ENCODE measurements at regions not wholly inside any gene's neighbourhood (a gene's known extent, or its start where the extent isn't known, plus 50 kb on each side); places are given as distances from the start of the nearest gene placed in this dataset.

GRCh38 chr1:24266398-24266941 is 52.7 kb upstream of the GRHL3 start:
- Histone ChIP-seq H3K36me3 (replicated peaks in 1 of 2; ENCODE audit: control extremely low read depth in 1 of 2, control insufficient read depth in 1 of 2, extremely low read depth in 1 of 2, insufficient read depth in 2 of 2, low read length in 1 of 2) (no peaks in the 10 kb centered on the region), H3K9ac (ENCODE audit: low read length) (no peak overlapping the region), H3K4me3 (ENCODE audit: control extremely low read depth in 1 of 5, extremely low read depth in 1 of 5, insufficient read depth in 1 of 5, low read depth in 2 of 5, low read length in 4 of 5) (no peak overlapping the region), H3K4me1 (ENCODE audit: control insufficient read depth in 2 of 2, insufficient read depth in 2 of 2, low read length in 2 of 2) (no peaks in the 10 kb centered on the region), H4K20me1 (ENCODE audit: control insufficient read depth, insufficient read depth, low read length, poor library complexity, severe bottlenecking) (no peaks in the 10 kb centered on the region), H3K9me3 (ENCODE audit: control extremely low read depth in 1 of 3, control insufficient read depth in 2 of 3, insufficient read depth in 1 of 3, low read length in 2 of 3) (peaks cover 0 to 7% (median 1%) of the 10 kb centered on the region in 3 donors), H2AFZ (ENCODE audit: insufficient read depth, low read depth, low read length, poor library complexity, severe bottlenecking) (no peak overlapping the region), H3K79me2 (ENCODE audit: control insufficient read depth, insufficient read depth, low read length) (no peaks in the 10 kb centered on the region), H3K4me2 (replicated peaks; ENCODE audit: low read depth, low read length, poor library complexity, severe bottlenecking) (no peak overlapping the region), H3K27me3 (replicated peaks in 1 of 4; ENCODE audit: control extremely low read depth in 1 of 4, control insufficient read depth in 3 of 4, insufficient read depth in 4 of 4, low read length in 3 of 4) (peaks cover 0 to 2% (median 0%) of the 10 kb centered on the region in 4 experiments), H3K27ac (ENCODE audit: low read length in 2 of 2) (no peak overlapping the region)
- H3K27me3 Mint-ChIP-seq = peaks cover 12% of the 10 kb centered on the region
- no peaks in the 10 kb centered on the region for H3K4me1 Mint-ChIP-seq
- no peak for DNase-seq
- CTCF ChIA-PET = interaction anchor here (0.9 kb wide), 1 partner anchor 10 kb away, joined by 3 read pairs; no protein-coding TSS in a partner anchor
- no peak for ATAC-seq (ENCODE audit: low read depth)
- no peak for TF ChIP-seq EZH2 (IDR thresholded peaks at IDR 0.05; ENCODE audit: borderline replicate concordance, insufficient read depth, low read depth, low read length, poor library complexity, severe bottlenecking)
- TF ChIP-seq, protein P1, sequence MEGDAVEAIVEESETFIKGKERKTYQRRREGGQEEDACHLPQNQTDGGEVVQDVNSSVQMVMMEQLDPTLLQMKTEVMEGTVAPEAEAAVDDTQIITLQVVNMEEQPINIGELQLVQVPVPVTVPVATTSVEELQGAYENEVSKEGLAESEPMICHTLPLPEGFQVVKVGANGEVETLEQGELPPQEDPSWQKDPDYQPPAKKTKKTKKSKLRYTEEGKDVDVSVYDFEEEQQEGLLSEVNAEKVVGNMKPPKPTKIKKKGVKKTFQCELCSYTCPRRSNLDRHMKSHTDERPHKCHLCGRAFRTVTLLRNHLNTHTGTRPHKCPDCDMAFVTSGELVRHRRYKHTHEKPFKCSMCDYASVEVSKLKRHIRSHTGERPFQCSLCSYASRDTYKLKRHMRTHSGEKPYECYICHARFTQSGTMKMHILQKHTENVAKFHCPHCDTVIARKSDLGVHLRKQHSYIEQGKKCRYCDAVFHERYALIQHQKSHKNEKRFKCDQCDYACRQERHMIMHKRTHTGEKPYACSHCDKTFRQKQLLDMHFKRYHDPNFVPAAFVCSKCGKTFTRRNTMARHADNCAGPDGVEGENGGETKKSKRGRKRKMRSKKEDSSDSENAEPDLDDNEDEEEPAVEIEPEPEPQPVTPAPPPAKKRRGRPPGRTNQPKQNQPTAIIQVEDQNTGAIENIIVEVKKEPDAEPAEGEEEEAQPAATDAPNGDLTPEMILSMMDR (IDR thresholded peaks at IDR 0.05) = no peak
- H3K27ac Mint-ChIP-seq = no peak overlapping the region
- intact Hi-C loops (cut with micrococcal nuclease) = no loop called here
- WGBS (ENCODE audit: insufficient coverage) = 75% methylated on average over 4 of the region's 9 CpGs
- no peaks in the 10 kb centered on the region for H3K9me3 Mint-ChIP-seq (ENCODE audit: insufficient read depth)
- POLR2A ChIA-PET = no interaction called here
- no peak overlapping the region for H3K4me3 Mint-ChIP-seq

GRCh38 chr1:24263746-24264145 is 55.4 kb upstream of the GRHL3 start:
- H3K36me3 ChIP-seq (replicated peaks in 1 of 2; ENCODE audit: control extremely low read depth in 1 of 2, control insufficient read depth in 1 of 2, extremely low read depth in 1 of 2, insufficient read depth in 2 of 2, low read length in 1 of 2) = no peaks in the 10 kb centered on the region
- H3K27ac Mint-ChIP-seq = no peak overlapping the region
- H3K4me3 Mint-ChIP-seq = no peak overlapping the region
- H3K27me3 Mint-ChIP-seq = peaks cover 13% of the 10 kb centered on the region
- H3K4me2 ChIP-seq (replicated peaks; ENCODE audit: low read depth, low read length, poor library complexity, severe bottlenecking) = no peak overlapping the region
- TF ChIP-seq EZH2 (IDR thresholded peaks at IDR 0.05; ENCODE audit: borderline replicate concordance, insufficient read depth, low read depth, low read length, poor library complexity, severe bottlenecking) = no peak
- TF ChIP-seq, protein P1 (IDR thresholded peaks at IDR 0.05) = no peak
- H3K27me3 ChIP-seq (replicated peaks in 1 of 4; ENCODE audit: control extremely low read depth in 1 of 4, control insufficient read depth in 3 of 4, insufficient read depth in 4 of 4, low read length in 3 of 4) = peaks cover 0 to 2% (median 0%) of the 10 kb centered on the region in 4 experiments
- no peaks in the 10 kb centered on the region for H3K4me1 Mint-ChIP-seq
- H3K4me1 ChIP-seq (ENCODE audit: control insufficient read depth in 2 of 2, insufficient read depth in 2 of 2, low read length in 2 of 2) = no peaks in the 10 kb centered on the region
- no peak for ATAC-seq (ENCODE audit: low read depth)
- H3K4me3 ChIP-seq (ENCODE audit: control extremely low read depth in 1 of 5, extremely low read depth in 1 of 5, insufficient read depth in 1 of 5, low read depth in 2 of 5, low read length in 4 of 5) = no peak overlapping the region
- no peaks in the 10 kb centered on the region for H3K9me3 Mint-ChIP-seq (ENCODE audit: insufficient read depth)
- no peak for DNase-seq
- intact Hi-C loops (cut with micrococcal nuclease) = no loop called here
- no peak overlapping the region for H2AFZ ChIP-seq (ENCODE audit: insufficient read depth, low read depth, low read length, poor library complexity, severe bottlenecking)
- peaks cover 0 to 4% (median under 1%) of the 10 kb centered on the region in 3 donors for H3K9me3 ChIP-seq (ENCODE audit: control extremely low read depth in 1 of 3, control insufficient read depth in 2 of 3, insufficient read depth in 1 of 3, low read length in 2 of 3)
- H3K27ac ChIP-seq (ENCODE audit: low read length in 2 of 2) = no peak overlapping the region
- no peak overlapping the region for H3K9ac ChIP-seq (ENCODE audit: low read length)
- H4K20me1 ChIP-seq (ENCODE audit: control insufficient read depth, insufficient read depth, low read length, poor library complexity, severe bottlenecking) = no peaks in the 10 kb centered on the region
- no peaks in the 10 kb centered on the region for H3K79me2 ChIP-seq (ENCODE audit: control insufficient read depth, insufficient read depth, low read length)
- ChIA-PET POLR2A (no interaction called here), CTCF (no interaction called here)
- 100% methylated on average over 1 of the region's 1 CpG for WGBS (ENCODE audit: insufficient coverage)

Measured in B cell (primary cell).